NCI-H69 (cell line): ENCODE measurements at regions not wholly inside any gene's neighbourhood (a gene's known extent, or its start where the extent isn't known, plus 50 kb on each side); places are given as distances from the start of the nearest gene placed in this dataset.

ENCODE experiments used
- DNase-seq: peaks from one replicate; lab custom pipeline; 2025; lab: John Stamatoyannopoulos, UW

GRCh38 chr10:84047258-84048010, 91.9 kb upstream of the GHITM start:
- no peak for DNase-seq

GRCh38 chr10:84049645-84050011, 89.7 kb upstream of the GHITM start:
- no peak for DNase-seq

GRCh38 chr10:84053626-84054025, 85.7 kb upstream of the GHITM start:
- no peak for DNase-seq

GRCh38 chr10:84054743-84055142, 84.6 kb upstream of the GHITM start:
- DNase-seq: peak; percentile 65

GRCh38 chr10:84059526-84059925, 79.8 kb upstream of the GHITM start:
- no peak for DNase-seq

GRCh38 chr10:84063440-84063839, 75.9 kb upstream of the GHITM start:
- no peak for DNase-seq

GRCh38 chr10:84065804-84066601, 73.3 kb upstream of the GHITM start:
- DNase-seq: no peak

GRCh38 chr10:84074521-84074920, 64.8 kb upstream of the GHITM start:
- DNase-seq: no peak

- no peak for DNase-seq
Measured at GRCh38 chr10:84075226-84076046, 63.9 kb upstream of the GHITM start.

- DNase-seq: no peak
Measured at GRCh38 chr10:84076047-84076388, 63.3 kb upstream of the GHITM start.

- peak; percentile 4 for DNase-seq
Measured at GRCh38 chr10:84076540-84077195, 62.6 kb upstream of the GHITM start.

- DNase-seq: no peak
Measured at GRCh38 chr10:84077768-84078167, 61.5 kb upstream of the GHITM start.

- no peak for DNase-seq
Measured at GRCh38 chr10:84078771-84079170, 60.5 kb upstream of the GHITM start.

- DNase-seq: no peak
Measured at GRCh38 chr10:84084342-84084741, 55.0 kb upstream of the GHITM start.

GRCh38 chr10:84087202-84087601, 52.1 kb upstream of the GHITM start:
- no peak for DNase-seq

GRCh38 chr10:84088626-84089025, 50.7 kb upstream of the GHITM start:
- no peak for DNase-seq

GRCh38 chr10:84089162-84089561, 50.1 kb upstream of the GHITM start:
- DNase-seq: no peak
